IPS-20b (cell line): ENCODE measurements at regions not wholly inside any gene's neighbourhood (a gene's known extent, or its start where the extent isn't known, plus 50 kb on each side); places are given as distances from the start of the nearest gene placed in this dataset.

Source experiments
- H3K27ac ChIP-seq: one replicate; pipeline ENCODE4 v1.5.1; 2013; ENCODE audit warnings: low read length
- H3K27me3 ChIP-seq: 2 replicates; pipeline ENCODE4 v1.6.1; 2013; ENCODE audit warnings: mild to moderate bottlenecking, low read length, inconsistent platforms; ENCODE audit not compliant: insufficient read depth
- H3K36me3 ChIP-seq: 2 replicates; pipeline ENCODE4 v1.6.1; 2013; ENCODE audit warnings: low read depth, mild to moderate bottlenecking, inconsistent platforms, low read length, moderate library complexity; ENCODE audit not compliant: insufficient read depth
- H3K4me1 ChIP-seq: 2 replicates; pipeline ENCODE4 v1.6.1; 2013; ENCODE audit warnings: mild to moderate bottlenecking, control low read depth, inconsistent platforms, low read length, moderate library complexity; ENCODE audit not compliant: insufficient read depth
- H3K4me3 ChIP-seq: 2 replicates; pipeline ENCODE4 v1.5.1; 2013; ENCODE audit warnings: mild to moderate bottlenecking, low read length, inconsistent platforms
- H3K9ac ChIP-seq: 2 replicates; pipeline ENCODE4 v1.6.1; 2013; ENCODE audit warnings: low read depth, mild to moderate bottlenecking, inconsistent platforms, low read length, moderate library complexity
- H3K9me3 ChIP-seq: 2 replicates; pipeline ENCODE4 v1.6.1; 2013; ENCODE audit warnings: mild to moderate bottlenecking, low read depth, low read length, inconsistent platforms; ENCODE audit not compliant: insufficient read depth

- H3K36me3 ChIP-seq, result no peaks in the 10 kb centered on the region
- no peak overlapping the region for H3K9ac ChIP-seq
- H3K4me1 ChIP-seq, result no peaks in the 10 kb centered on the region
- no peak overlapping the region for H3K27ac ChIP-seq
- no peaks in the 10 kb centered on the region for H3K27me3 ChIP-seq
- no peaks in the 10 kb centered on the region for H3K9me3 ChIP-seq
- no peak overlapping the region for H3K4me3 ChIP-seq
These were observed 1262.9 kb downstream of the FSCB start for GRCh38 chr14:43244142-43244625.

- no peak overlapping the region for H3K4me3 ChIP-seq
- no peaks in the 10 kb centered on the region for H3K27me3 ChIP-seq
- H3K9ac ChIP-seq, result no peak overlapping the region
- H3K4me1 ChIP-seq, result no peaks in the 10 kb centered on the region
- no peaks in the 10 kb centered on the region for H3K36me3 ChIP-seq
- H3K27ac ChIP-seq, result no peak overlapping the region
- no peaks in the 10 kb centered on the region for H3K9me3 ChIP-seq
These were observed 1263.9 kb downstream of the FSCB start for GRCh38 chr14:43243168-43243567.

GRCh38 chr14:43232261-43232660, 1274.8 kb downstream of the FSCB start:
- H3K27ac ChIP-seq, result no peak overlapping the region
- H3K27me3 ChIP-seq, result no peaks in the 10 kb centered on the region
- no peaks in the 10 kb centered on the region for H3K4me1 ChIP-seq
- no peaks in the 10 kb centered on the region for H3K36me3 ChIP-seq
- H3K9ac ChIP-seq, result no peak overlapping the region
- no peak overlapping the region for H3K4me3 ChIP-seq
- no peaks in the 10 kb centered on the region for H3K9me3 ChIP-seq

GRCh38 chr14:43215524-43215923, 1291.6 kb downstream of the FSCB start:
- Histone ChIP-seq H3K27ac (no peak overlapping the region), H3K4me3 (no peak overlapping the region), H3K9me3 (peaks cover 2% of the 10 kb centered on the region; the same call in 1 of the 2 replicates), H3K4me1 (no peaks in the 10 kb centered on the region), H3K36me3 (no peaks in the 10 kb centered on the region), H3K9ac (no peak overlapping the region), H3K27me3 (no peaks in the 10 kb centered on the region)

GRCh38 chr14:43207189-43207588, 1299.9 kb downstream of the FSCB start:
- Histone ChIP-seq H3K9ac (no peak overlapping the region), H3K27me3 (no peaks in the 10 kb centered on the region), H3K36me3 (no peaks in the 10 kb centered on the region), H3K4me1 (no peaks in the 10 kb centered on the region), H3K4me3 (no peak overlapping the region), H3K27ac (no peak overlapping the region), H3K9me3 (no peaks in the 10 kb centered on the region)

- Histone ChIP-seq H3K4me1 (no peaks in the 10 kb centered on the region), H3K9ac (no peak overlapping the region), H3K9me3 (no peaks in the 10 kb centered on the region), H3K36me3 (no peaks in the 10 kb centered on the region), H3K4me3 (no peak overlapping the region), H3K27me3 (no peaks in the 10 kb centered on the region), H3K27ac (no peak overlapping the region)
These were observed 1302.3 kb downstream of the FSCB start for GRCh38 chr14:43204816-43205215.

- Histone ChIP-seq H3K9me3 (no peaks in the 10 kb centered on the region), H3K9ac (no peak overlapping the region), H3K4me1 (no peaks in the 10 kb centered on the region)
These were observed 1306.6 kb downstream of the FSCB start for GRCh38 chr14:43200519-43200918.

GRCh38 chr14:43198465-43198864, 1308.6 kb downstream of the FSCB start:
- H3K27ac ChIP-seq, result no peak overlapping the region
- no peaks in the 10 kb centered on the region for H3K9me3 ChIP-seq
- no peaks in the 10 kb centered on the region for H3K36me3 ChIP-seq
- no peaks in the 10 kb centered on the region for H3K27me3 ChIP-seq
- no peaks in the 10 kb centered on the region for H3K4me1 ChIP-seq
- no peak overlapping the region for H3K4me3 ChIP-seq
- H3K9ac ChIP-seq, result no peak overlapping the region

More at GRCh38 chr14:43200519-43200918, 1306.6 kb downstream of the FSCB start:
- Histone ChIP-seq H3K27ac (no peak overlapping the region), H3K4me3 (no peak overlapping the region), H3K36me3 (no peaks in the 10 kb centered on the region), H3K27me3 (no peaks in the 10 kb centered on the region)

GRCh38 chr14:43184540-43184939, 1322.5 kb downstream of the FSCB start:
- Histone ChIP-seq H3K4me1 (peaks cover 14% of the 10 kb centered on the region; the same call in 1 of the 2 replicates), H3K4me3 (no peak overlapping the region), H3K9ac (no peak overlapping the region), H3K36me3 (no peaks in the 10 kb centered on the region), H3K9me3 (peaks cover 3% of the 10 kb centered on the region), H3K27ac (no peak overlapping the region), H3K27me3 (no peaks in the 10 kb centered on the region)

GRCh38 chr14:43183916-43184315, 1323.2 kb downstream of the FSCB start:
- Histone ChIP-seq H3K27me3 (no peaks in the 10 kb centered on the region), H3K4me1 (peaks cover 14% of the 10 kb centered on the region; the same call in 1 of the 2 replicates), H3K36me3 (no peaks in the 10 kb centered on the region), H3K9me3 (peaks cover 3% of the 10 kb centered on the region), H3K9ac (no peak overlapping the region), H3K27ac (no peak overlapping the region), H3K4me3 (no peak overlapping the region)

GRCh38 chr14:43175896-43176295, 1331.2 kb downstream of the FSCB start:
- Histone ChIP-seq H3K9ac (no peak overlapping the region), H3K9me3 (no peaks in the 10 kb centered on the region), H3K4me3 (no peak overlapping the region), H3K4me1 (no peaks in the 10 kb centered on the region), H3K27ac (no peak overlapping the region), H3K27me3 (no peaks in the 10 kb centered on the region), H3K36me3 (no peaks in the 10 kb centered on the region)

GRCh38 chr14:43172899-43173548, 1334.1 kb downstream of the FSCB start:
- Histone ChIP-seq H3K9me3 (no peaks in the 10 kb centered on the region), H3K36me3 (no peaks in the 10 kb centered on the region)

More at GRCh38 chr14:43172899-43173548, 1334.1 kb downstream of the FSCB start:
- H3K4me3 ChIP-seq, result no peak overlapping the region
- H3K9ac ChIP-seq, result no peak overlapping the region
- H3K4me1 ChIP-seq, result no peaks in the 10 kb centered on the region
- H3K27me3 ChIP-seq, result no peaks in the 10 kb centered on the region
- no peak overlapping the region for H3K27ac ChIP-seq
